GM21381 (cell line): ENCODE measurements at regions not wholly inside any gene's neighbourhood (a gene's known extent, or its start where the extent isn't known, plus 50 kb on each side); places are given as distances from the start of the nearest gene placed in this dataset.

Experiments used
- ATAC-seq: cut with Tn5 transposase; IDR thresholded peaks from one replicate; pipeline ENCODE4 v1.9.1; 2021; ENCODE audit warnings: mild to moderate bottlenecking, moderate library complexity; ENCODE audit not compliant: unreplicated experiment

GRCh38 chr15:98442379-98442833 is 205.9 kb upstream of the IGF1R start:
- peak; percentile 56 for ATAC-seq

GRCh38 chr15:98442901-98443300 is 205.4 kb upstream of the IGF1R start:
- ATAC-seq = no peak

GRCh38 chr15:98443526-98443925 is 204.8 kb upstream of the IGF1R start:
- no peak for ATAC-seq

GRCh38 chr15:98444138-98444537 is 204.2 kb upstream of the IGF1R start:
- ATAC-seq = no peak

- ATAC-seq = no peak
Observed at GRCh38 chr15:98445315-98445714, 203.0 kb upstream of the IGF1R start.

- no peak for ATAC-seq
Observed at GRCh38 chr15:98446083-98446482, 202.3 kb upstream of the IGF1R start.

- no peak for ATAC-seq
Observed at GRCh38 chr15:98447069-98447468, 201.3 kb upstream of the IGF1R start.

- no peak for ATAC-seq
Observed at GRCh38 chr15:98451236-98451635, 197.1 kb upstream of the IGF1R start.

GRCh38 chr15:98452238-98452637 is 196.1 kb upstream of the IGF1R start:
- ATAC-seq = no peak

- ATAC-seq = no peak
Observed at GRCh38 chr15:98455904-98456303, 192.4 kb upstream of the IGF1R start.

GRCh38 chr15:98476559-98476958 is 171.8 kb upstream of the IGF1R start:
- ATAC-seq = no peak

- ATAC-seq = no peak
Observed at GRCh38 chr15:98480844-98481243, 167.5 kb upstream of the IGF1R start.

GRCh38 chr15:98483575-98484130 is 164.7 kb upstream of the IGF1R start:
- no peak for ATAC-seq

- no peak for ATAC-seq
Observed at GRCh38 chr15:98484914-98485313, 163.4 kb upstream of the IGF1R start.

GRCh38 chr15:98485451-98485850 is 162.9 kb upstream of the IGF1R start:
- ATAC-seq = no peak

- no peak for ATAC-seq
Observed at GRCh38 chr15:98493966-98494511, 154.3 kb upstream of the IGF1R start.

GRCh38 chr15:98501192-98501591 is 147.1 kb upstream of the IGF1R start:
- ATAC-seq = no peak

GRCh38 chr15:98501632-98502031 is 146.7 kb upstream of the IGF1R start:
- no peak for ATAC-seq

GRCh38 chr15:98503970-98504369 is 144.4 kb upstream of the IGF1R start:
- no peak for ATAC-seq

- no peak for ATAC-seq
Observed at GRCh38 chr15:98504998-98505397, 143.3 kb upstream of the IGF1R start.

GRCh38 chr15:98505611-98506031 is 142.7 kb upstream of the IGF1R start:
- no peak for ATAC-seq

- no peak for ATAC-seq
Observed at GRCh38 chr15:98506172-98506571, 142.2 kb upstream of the IGF1R start.

- no peak for ATAC-seq
Observed at GRCh38 chr15:98506711-98507110, 141.6 kb upstream of the IGF1R start.
